Jurkat, Clone E6-1 (cell line): ENCODE measurements at regions not wholly inside any gene's neighbourhood (a gene's known extent, or its start where the extent isn't known, plus 50 kb on each side); places are given as distances from the start of the nearest gene placed in this dataset.

Experiments
- DNase-seq: peaks from one replicate; pipeline ENCODE4 v3.0.0-alpha.2; 2011; ENCODE audit warnings: low read depth, low spot score
- H3K4me3 ChIP-seq: 2 replicates; pipeline ENCODE4 v1.5.1; 2011; ENCODE audit warnings: mild to moderate bottlenecking, low read length, control low read depth, moderate library complexity

DNA sequence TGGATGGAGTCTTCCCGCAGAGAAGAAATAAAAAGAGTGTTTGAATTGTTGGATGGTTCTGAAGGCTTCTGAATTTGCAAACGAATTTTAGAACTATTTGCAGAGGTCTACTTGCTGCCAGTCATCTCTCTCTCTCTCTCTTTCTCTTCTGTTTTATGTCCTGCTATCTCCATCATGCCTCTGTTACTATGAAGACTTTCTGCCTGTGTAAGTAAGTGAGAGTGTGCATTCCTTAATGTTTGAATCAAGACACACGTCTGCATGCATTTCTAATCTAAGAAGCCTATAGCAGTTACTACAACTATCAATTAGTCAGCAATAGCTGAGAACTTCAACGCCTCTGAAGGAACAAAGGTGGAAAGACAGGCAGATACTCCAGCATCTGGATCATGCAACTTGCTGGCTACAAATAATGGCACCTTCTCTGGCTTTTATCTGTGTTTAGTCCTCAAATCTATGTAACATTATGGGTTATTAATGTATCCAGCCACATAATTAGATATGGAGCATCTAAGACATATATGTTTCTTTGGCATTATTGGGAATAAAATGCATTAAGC, 191.5 kb upstream of the BLID start:
- H3K4me3 ChIP-seq = no peak overlapping the region
- DNase-seq = no peak

DNA sequence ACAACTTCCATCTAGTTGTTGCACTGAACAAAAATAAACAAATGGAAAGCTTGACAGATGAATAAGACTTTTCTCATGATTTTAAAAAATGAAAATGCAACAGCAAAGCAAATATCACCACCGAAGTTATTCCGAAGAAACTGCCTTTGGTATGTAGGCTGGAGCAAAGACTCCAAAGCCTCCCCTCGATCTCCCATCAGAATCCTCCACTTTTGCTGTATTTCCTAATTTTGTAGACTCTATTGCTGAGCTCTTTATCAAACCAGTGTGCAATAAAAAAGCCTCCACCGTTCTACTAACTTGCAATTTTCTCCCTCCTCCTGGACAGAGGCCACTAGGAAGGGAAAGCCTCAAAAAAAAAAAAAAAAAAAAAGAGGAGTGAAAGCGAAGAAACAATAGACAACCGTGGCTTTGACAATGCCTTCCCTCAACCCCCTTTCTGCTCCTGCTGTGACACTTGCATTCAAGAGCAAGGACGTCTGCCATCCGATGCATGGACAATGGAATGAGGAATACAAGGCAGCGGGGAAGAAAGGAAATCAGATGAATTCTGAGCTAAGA, 190.9 kb upstream of the BLID start:
- no peak for DNase-seq
- H3K4me3 ChIP-seq = no peak overlapping the region

DNA sequence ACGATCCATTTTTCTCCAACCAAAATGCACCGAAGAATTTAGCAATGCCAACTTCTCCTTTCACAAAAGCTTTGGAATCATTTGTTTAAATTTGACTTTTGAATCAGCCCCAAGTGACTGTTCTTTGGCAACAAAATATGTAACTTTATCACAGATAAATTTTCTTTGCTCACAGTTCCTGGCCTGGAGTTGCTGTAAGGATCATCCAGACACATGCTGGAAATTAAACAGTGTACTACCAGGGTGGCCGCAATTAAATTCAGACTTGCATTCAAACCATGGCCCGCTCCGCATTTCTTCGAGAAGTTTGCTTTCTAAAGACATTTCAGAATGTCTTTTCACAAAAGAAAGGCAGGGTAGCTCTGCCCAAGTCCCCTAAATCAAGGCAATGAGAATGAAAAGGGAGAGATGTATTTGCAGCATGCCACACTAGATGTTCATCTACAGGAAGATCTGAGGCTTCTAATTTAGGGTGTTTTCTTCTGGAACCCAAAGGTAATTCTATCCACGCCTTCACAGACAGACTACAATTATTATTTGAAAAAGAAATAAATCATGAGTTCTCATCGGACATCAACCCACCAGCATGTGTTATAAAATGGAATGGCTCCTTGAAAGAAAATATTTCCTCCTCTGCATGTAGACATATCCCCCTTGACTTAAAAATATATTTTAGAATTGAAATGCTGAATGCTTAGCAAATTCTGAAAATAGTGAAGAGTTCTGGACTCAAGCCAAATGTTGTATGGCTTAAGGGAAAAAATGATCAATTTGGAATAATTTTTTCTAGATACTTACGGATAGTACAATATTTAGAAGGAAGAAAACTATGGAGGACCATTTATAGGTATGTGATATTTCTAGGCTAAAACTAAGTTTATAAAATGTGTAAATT, 189.7 kb upstream of the BLID start:
- no peak overlapping the region for H3K4me3 ChIP-seq
- no peak for DNase-seq

DNA sequence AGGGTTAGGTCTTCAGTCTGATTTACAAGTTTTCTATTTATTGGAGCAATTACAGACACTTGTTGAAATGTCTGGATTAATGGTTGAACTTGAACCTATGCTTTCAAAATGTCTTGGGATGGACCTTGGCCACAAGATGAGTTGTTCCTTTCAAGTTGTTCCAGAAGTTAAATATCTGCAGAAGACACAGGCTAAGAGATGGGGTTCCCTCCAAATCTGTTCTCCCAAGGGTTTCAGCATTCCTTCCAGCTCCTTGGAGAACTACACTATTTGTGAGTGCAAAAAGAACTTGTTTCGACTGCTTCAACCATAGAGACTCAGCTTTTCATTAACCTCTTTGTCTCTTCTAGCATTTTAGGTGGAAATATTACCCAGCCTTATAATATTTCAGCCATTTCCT, 189.0 kb upstream of the BLID start:
- DNase-seq = no peak
- H3K4me3 ChIP-seq = no peak overlapping the region

DNA sequence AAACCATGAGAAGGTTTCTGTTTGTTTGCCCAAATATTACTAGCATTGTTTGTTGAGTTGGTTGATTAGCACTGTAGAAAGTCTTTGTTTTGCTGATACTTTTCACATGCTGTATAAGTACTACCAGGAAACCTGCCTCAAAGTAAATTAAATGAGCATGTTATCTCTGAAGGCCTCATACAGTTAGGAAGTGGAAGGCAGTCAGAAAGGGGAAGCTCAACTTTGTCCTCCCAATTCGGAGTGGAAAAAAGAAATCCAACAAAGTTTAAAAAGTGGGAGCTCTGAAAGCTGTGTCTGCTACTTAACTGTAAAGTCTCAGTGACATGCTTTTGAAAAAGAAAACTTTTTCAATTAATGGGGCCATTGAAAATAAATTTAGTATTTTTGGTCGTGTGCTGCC, 188.3 kb upstream of the BLID start:
- no peak overlapping the region for H3K4me3 ChIP-seq
- DNase-seq = no peak

DNA sequence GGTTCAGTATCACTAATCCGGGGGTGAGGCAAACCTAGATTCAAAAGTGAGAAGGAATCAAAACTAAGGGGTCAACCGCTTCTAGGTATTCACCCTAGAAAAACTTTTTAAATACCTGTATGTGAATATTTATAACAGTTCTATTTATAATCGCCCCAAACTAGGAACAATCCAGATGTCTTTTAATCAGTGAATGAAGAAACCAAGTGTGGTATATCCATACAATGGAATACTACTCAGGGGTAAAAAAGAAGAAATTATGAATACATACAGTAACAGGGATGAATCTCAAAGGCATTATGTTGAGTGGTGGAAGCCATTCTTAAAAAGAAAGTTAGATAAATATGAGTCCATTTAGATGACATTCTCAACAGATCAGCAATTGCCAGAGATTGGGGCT, 178.0 kb upstream of the BLID start:
- no peak for DNase-seq
- no peak overlapping the region for H3K4me3 ChIP-seq

DNA sequence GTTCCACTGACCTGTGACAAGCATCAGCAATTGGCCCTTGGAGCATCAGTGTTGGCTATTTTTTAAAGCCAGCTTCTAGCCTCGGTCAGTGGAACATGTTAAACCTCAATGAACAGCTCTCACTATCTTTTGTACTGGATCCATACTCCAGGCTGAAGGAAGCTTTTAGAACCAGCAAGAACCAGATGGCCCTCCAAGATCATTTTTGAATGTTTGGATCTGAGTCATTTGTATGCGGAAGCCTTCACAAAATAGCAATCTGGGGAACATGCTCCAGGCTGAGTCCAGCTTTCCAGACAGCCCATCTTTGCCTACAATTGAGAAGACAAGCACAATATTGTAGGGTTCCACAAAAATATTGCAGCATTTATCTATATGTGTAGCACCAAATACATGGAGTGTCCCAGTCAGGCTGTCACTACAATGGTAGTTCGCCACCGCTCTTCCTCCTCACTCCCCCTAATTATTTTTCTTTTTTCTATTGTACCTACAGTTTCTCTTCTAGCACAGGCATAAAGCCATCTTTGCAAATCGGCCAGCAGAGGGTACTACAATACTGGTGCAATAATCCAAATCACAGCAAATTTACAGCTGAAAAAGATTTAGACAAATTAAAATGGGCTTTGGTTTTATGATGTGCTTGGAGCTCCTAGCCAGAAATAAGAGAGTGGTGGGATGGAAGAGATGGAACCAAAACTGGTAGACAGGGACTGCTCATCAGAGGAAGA, 177.4 kb upstream of the BLID start:
- DNase-seq = no peak
- H3K4me3 ChIP-seq = no peak overlapping the region

DNA sequence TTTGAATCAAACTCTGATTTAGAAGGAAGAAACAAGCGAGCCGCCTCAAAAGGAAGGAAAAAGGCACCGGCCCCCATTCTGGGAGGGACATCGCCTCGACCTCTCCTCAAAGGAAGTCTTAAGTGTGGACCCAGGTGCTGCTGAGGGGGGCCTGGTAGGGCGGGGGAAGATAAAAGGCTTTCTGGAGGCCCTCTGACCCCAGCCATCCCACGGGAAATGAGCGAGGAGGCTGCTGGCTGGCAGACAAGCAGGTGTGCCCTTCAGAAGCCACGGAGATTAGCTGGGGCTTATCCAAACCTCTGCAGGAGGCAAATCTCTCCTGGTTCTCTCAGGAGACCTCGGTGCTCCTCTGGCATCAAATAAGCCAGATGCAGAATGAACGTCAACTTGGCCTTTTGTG, 171.4 kb upstream of the BLID start:
- no peak overlapping the region for H3K4me3 ChIP-seq
- no peak for DNase-seq

DNA sequence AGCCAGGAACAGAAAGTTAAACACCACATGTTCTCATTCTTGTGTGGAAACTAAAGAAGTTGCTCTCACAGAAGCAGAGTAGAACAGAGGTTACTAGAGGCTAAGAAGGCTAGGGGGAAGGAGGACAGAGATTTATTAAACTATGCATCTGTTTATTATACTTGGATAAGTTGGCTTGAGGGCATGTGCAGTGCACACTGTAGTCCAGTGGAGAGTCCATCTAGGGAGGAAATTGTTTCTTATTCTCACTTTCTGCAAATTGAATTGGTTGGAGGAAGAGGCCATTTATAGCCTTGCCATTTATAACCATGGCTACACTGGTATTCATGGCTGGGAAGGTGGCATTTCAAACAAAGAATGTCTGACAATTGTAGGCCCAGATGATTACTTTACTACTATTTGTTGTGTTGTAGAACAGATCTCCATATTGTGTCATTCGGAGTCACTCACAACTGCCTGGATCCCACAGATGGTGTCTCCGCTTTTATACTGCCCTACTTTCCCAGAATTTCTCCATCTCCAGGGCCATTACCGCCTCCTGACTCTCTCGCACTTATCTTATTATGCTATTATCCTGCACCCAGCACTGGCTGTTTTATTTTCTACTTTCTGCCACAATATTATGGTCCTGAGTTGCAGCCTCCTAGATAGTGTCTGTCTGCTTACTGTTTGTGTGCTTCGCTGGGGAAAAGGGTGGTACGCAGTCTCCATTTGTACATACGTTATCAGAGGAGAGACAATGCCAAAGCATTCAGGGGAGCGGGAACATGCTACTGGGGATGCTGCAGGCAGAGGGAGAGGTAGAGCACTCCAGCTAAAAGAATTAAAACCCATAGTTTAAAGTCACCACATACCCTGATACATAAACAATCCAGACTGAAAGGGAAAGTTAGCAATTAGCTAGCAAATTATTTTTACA, 169.3 kb upstream of the BLID start:
- no peak overlapping the region for H3K4me3 ChIP-seq
- DNase-seq = no peak

DNA sequence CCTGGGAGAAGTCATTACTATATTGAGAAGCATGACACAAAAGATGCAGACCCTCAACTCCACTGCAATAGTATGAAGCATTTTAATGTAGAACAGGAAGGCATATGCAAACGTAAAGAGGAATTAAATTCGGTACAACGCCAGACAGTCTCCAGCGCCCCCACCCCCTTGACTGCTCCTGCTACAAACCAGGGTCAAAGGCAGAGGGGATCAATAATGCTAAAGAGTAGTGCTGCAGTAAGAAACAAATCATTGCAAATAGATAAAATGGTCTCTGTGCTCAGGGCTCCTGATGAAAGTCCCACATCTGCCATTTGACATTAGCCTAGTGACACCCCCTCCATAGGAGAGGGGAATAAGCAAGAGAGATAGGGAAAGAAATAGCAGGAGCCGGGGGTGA, 164.9 kb upstream of the BLID start:
- DNase-seq = no peak
- no peak overlapping the region for H3K4me3 ChIP-seq

DNA sequence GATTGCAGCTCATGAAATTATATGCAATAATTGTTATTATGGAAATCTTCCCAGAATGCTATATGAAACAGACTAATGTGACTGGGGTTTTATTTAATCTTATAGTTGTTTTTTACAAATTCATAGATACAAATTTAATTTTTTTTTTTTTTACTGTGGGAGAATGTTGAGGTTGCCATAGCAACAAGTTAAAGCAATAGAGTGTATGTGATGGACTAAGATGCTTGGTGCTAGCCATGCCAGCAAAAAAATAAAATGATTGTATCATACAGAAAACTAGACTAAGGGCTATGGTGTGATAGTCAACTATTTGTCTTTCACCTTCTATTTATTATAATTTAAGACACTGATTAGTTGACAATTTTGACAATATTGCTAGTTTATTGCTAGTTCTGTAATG, 163.2 kb upstream of the BLID start:
- DNase-seq = no peak
- H3K4me3 ChIP-seq = no peak overlapping the region

DNA sequence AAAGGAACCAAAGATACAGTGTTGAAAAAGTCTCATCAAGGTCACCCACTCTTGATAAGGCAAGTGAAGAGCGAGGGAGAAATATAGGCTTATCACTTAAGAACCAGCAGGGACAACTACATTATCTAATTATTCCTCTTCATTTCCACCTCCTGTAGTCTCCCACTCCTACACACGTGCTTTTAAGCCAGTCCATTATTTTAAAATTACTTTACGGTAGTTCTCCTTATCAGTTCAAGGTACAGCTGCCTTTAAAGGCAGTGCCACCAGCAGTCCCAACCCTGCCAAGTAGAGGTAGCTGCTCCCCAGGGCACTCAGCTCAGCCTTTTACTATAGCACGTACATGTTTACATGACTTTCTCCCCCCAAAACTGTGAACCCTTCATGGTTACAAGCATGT, 161.5 kb upstream of the BLID start:
- DNase-seq = no peak
- H3K4me3 ChIP-seq = no peak overlapping the region

DNA sequence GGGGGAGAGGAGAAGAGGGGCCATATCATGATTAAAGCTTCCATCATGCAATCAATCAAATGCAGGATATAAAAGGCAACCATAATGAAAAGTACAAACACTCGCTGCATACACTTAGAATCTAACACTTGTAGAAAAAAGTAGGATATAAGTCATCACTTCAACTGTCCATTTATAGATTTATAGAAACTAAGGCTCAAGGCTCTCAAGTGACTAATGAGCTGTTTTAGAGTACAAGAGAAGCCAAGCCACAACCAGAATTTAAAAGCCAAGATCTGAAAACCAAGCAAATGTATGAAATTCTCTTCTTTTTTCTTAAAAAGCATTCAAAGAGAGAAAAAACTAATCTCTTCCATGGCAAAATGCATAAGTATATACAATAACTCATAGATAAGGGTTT, 160.2 kb upstream of the BLID start:
- H3K4me3 ChIP-seq = no peak overlapping the region
- DNase-seq = no peak

DNA sequence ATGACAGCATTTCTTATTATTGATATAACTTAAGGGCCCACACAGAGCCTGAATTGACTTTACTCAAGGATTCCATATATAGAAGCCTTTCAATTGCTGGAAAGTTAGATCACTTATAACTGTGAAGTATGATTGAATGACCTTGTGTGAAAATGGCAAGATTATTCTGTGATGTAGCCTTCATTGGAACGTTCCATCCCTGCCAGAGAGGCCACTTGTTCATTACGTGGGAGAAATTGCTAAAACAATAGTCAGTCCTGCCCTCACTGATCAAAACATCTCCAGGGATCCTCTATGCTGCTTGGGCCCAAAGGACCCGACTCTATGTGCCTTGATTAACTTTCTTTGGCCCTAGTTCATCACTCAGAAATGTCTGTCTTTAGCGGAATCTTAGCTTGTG, 159.5 kb upstream of the BLID start:
- DNase-seq = no peak
- no peak overlapping the region for H3K4me3 ChIP-seq

DNA sequence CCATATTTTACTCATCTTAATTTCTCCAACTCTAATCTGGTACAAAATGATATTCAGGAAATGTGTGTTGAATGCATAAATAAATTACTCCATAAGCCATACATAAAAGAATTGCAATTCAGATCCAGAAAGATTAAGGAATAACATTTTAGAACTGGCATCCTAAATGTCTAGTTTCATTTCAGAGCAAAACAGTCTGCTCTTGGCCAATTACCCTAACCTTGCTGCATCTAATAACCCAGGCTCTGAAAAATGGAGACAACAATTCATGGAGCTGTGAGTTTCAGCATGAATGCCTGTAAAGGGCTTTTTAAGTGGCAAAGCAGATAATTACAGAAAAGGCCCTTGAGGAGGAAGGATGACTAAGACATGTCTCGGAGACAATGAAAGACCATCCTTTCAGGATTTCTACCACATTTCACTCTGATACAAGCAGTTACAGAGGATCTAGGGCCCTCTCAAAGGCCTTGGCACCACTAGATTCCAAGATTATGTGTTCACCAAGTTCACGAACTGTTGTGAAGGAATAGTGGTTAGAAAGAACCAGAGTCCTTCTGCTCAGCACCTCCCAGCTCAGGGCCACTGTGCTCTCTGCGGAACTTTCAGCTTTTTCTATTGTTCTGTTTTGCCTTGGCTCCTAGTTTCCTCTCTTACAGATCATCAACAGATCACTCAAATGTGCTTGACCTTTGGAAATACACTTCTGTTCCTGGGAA, 157.6 kb upstream of the BLID start:
- no peak for DNase-seq
- no peak overlapping the region for H3K4me3 ChIP-seq

DNA sequence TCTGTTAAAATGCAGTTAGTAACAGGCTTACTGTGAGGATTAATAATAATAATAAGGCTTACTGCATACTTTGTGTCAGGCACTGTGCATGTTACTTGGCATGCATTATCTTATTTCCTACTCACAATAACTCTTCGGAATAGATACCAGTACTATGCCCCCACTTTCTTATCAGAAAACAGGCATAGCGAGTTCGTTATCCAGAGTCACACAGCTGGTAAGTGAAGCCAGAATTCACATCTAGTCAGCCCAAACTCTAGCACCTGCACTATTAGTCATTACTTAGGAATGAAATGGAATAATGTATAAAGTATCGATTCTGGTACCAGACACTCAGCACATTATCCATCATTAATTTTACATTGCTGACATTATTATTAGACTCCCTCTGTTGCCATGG, 155.7 kb upstream of the BLID start:
- no peak for DNase-seq
- no peak overlapping the region for H3K4me3 ChIP-seq

DNA sequence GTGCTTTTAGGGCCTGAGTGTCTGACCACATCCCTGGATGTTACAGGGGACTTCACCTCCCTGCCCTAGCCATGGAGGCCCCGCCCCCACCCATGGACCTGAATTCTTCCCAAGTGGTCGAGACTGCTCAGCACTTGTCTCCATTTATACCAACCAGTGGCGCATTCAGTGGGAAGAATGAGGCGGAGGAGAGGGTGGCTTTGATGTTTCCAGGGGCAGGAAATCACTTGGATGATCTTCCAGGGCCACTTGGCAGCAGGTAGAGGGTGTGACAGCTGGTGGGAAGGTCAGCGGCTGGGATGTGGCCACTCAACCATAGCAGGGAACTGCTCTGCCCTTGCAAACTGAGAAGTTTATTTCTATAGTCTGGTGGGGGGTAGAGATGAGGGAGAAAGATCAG, 155.1 kb upstream of the BLID start:
- no peak for DNase-seq
- no peak overlapping the region for H3K4me3 ChIP-seq

DNA sequence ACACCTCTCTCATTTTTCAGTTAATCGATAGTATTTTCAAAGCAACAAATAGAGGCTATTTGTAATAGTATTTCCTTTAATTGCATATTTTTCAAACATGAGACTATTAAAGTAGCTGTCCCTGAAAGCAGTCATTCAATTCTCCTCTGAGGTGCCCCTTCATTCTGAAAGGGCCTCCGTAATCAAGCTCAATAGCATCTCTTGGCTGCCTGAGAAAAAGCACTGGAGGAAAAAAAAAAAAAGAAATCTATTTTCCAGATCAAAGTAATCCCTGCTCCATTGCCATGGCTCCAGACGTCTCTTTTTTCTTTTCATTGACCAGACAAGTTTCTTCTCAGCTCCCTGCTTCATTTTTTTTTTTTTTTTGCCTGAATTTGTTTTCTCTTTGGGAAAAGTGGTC, 154.5 kb upstream of the BLID start:
- H3K4me3 ChIP-seq = no peak overlapping the region
- no peak for DNase-seq

DNA sequence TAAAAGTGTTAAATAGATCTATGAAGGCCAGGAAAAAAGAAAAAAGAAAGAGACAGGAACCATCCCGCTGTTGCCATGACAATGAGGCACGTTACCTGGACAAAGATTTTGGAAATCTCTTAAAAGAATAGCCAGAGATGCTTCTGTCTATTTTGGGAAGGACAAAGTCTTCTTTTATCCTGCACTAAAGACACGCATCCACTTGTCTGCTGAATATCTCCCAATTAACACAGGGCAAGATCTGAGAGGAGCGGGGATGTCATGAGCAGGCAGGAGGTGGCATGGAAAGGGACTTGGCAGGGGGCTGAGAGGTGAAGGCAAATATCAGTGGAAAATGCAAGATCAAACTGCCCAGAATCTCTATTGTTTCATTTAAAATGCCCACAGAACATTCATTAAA, 153.8 kb upstream of the BLID start:
- DNase-seq = no peak
- H3K4me3 ChIP-seq = no peak overlapping the region
